H1 (cell line): ENCODE measurements at regions not wholly inside any gene's neighbourhood (a gene's known extent, or its start where the extent isn't known, plus 50 kb on each side); places are given as distances from the start of the nearest gene placed in this dataset.

Source experiments
- CREB1 ChIP-seq: IDR thresholded peaks from 2 replicates; pipeline ENCODE4 v1.6.1; 2012; ENCODE audit warnings: inconsistent platforms
- CTCF ChIP-seq, 3 experiments: IDR thresholded peaks; 1 replicate in 2 of 3; 2 replicates in 1 of 3; pipeline versions ENCODE4 v1.5.1 to v1.6.1; 2011; ENCODE audit warnings: low read length in 3 of 3, mild to moderate bottlenecking in 3 of 3, inconsistent platforms in 2 of 3, low read depth in 1 of 3, moderate library complexity in 1 of 3; ENCODE audit not compliant: insufficient read depth in 1 of 3; ENCODE audit errors: control extremely low read depth in 1 of 3
- NRF1 ChIP-seq: IDR thresholded peaks from 2 replicates; pipeline ENCODE4 v1.6.1; 2011; ENCODE audit warnings: mild to moderate bottlenecking, low read depth, low read length, improper control_type of control experiment
- POLR2A ChIP-seq, 2 experiments: IDR thresholded peaks; 1 replicate in 1 of 2; 2 replicates in 1 of 2; pipeline ENCODE4 v1.6.1; 2011; ENCODE audit warnings: low read depth in 2 of 2, low read length in 2 of 2, mild to moderate bottlenecking in 2 of 2; ENCODE audit errors: control extremely low read depth in 1 of 2
- POLR2AphosphoS5 ChIP-seq: IDR thresholded peaks from 2 replicates; pipeline ENCODE4 v1.6.1; 2011; ENCODE audit warnings: low read depth, low read length
- SIN3A ChIP-seq, 2 experiments: IDR thresholded peaks in 1 of 2; conservative IDR thresholded peaks in 1 of 2; 2 replicates each; pipeline ENCODE4 v1.6.1; 2011 to 2012; ENCODE audit warnings: low read length in 2 of 2, improper control_type of control experiment in 1 of 2, low read depth in 1 of 2, mild to moderate bottlenecking in 1 of 2
- TAF1 ChIP-seq: IDR thresholded peaks from 2 replicates; pipeline ENCODE4 v1.6.1; 2011; ENCODE audit warnings: mild to moderate bottlenecking, low read depth, low read length
- YY1 ChIP-seq: IDR thresholded peaks from 2 replicates; pipeline ENCODE4 v1.6.1; 2011; ENCODE audit warnings: low read depth, mild to moderate bottlenecking, low read length
- TF ChIP-seq, protein P1 (sequence below): IDR thresholded peaks from 2 replicates; pipeline ENCODE4 v1.6.1; 2011; ENCODE audit warnings: low read length, improper control_type of control experiment
- TF ChIP-seq, protein P2 (sequence below): IDR thresholded peaks from 2 replicates; pipeline ENCODE4 v1.6.1; 2012; ENCODE audit warnings: inconsistent platforms

GRCh38 chr5:122653087-122654017 lies 121.5 kb upstream of the SNX2 start:
- TF ChIP-seq CTCF (IDR thresholded peaks at IDR 0.05; ENCODE audit: control extremely low read depth in 1 of 3, insufficient read depth in 1 of 3, low read depth in 1 of 3, low read length in 3 of 3), result no peak
- TF ChIP-seq POLR2AphosphoS5, result no peak
- no peak for TF ChIP-seq NRF1
- no peak for TF ChIP-seq YY1
- TF ChIP-seq, protein P1, sequence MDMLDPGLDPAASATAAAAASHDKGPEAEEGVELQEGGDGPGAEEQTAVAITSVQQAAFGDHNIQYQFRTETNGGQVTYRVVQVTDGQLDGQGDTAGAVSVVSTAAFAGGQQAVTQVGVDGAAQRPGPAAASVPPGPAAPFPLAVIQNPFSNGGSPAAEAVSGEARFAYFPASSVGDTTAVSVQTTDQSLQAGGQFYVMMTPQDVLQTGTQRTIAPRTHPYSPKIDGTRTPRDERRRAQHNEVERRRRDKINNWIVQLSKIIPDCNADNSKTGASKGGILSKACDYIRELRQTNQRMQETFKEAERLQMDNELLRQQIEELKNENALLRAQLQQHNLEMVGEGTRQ, result no peak
- TF ChIP-seq TAF1, result no peak
- no peak for TF ChIP-seq CREB1
- no peak for TF ChIP-seq SIN3A (conservative IDR thresholded peaks at IDR 0.05 in 1 of 2, IDR thresholded peaks at IDR 0.05 in 1 of 2; ENCODE audit: low read depth in 1 of 2, low read length in 2 of 2)
- TF ChIP-seq POLR2A (IDR thresholded peaks at IDR 0.05; ENCODE audit: control extremely low read depth in 1 of 2, low read depth in 2 of 2, low read length in 2 of 2), result no peak
- TF ChIP-seq, protein P2, sequence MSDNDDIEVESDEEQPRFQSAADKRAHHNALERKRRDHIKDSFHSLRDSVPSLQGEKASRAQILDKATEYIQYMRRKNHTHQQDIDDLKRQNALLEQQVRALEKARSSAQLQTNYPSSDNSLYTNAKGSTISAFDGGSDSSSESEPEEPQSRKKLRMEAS, result no peak
